GM19043 (cell line): ENCODE measurements at regions not wholly inside any gene's neighbourhood (a gene's known extent, or its start where the extent isn't known, plus 50 kb on each side); places are given as distances from the start of the nearest gene placed in this dataset.

ENCODE experiments used
- ATAC-seq: cut with Tn5 transposase; IDR thresholded peaks from one replicate; pipeline ENCODE4 v1.9.1; 2021; ENCODE audit warnings: low read depth; ENCODE audit not compliant: unreplicated experiment

- ATAC-seq: no peak
These were observed 254.6 kb downstream of the BRINP1 start for GRCh38 chr9:119114681-119115080.
